Fibroblast of lung (primary cell): ENCODE measurements at regions not wholly inside any gene's neighbourhood (a gene's known extent, or its start where the extent isn't known, plus 50 kb on each side); places are given as distances from the start of the nearest gene placed in this dataset.

Source experiments
- CTCF ChIP-seq, 2 donors: IDR thresholded peaks in 1 of 2; conservative IDR thresholded peaks in 1 of 2; 1 replicate in 1 of 2; 2 replicates in 1 of 2; pipeline ENCODE4 v1.5.1; 2011 to 2012; ENCODE audit warnings: low read length in 2 of 2, control low read depth in 1 of 2, inconsistent platforms in 1 of 2, low read depth in 1 of 2, mild to moderate bottlenecking in 1 of 2
- EZH2 ChIP-seq: IDR thresholded peaks from 2 replicates; pipeline ENCODE4 v1.5.1; 2012; ENCODE audit warnings: low read length, control low read depth, mild to moderate bottlenecking; ENCODE audit errors: missing control alignments

DNA sequence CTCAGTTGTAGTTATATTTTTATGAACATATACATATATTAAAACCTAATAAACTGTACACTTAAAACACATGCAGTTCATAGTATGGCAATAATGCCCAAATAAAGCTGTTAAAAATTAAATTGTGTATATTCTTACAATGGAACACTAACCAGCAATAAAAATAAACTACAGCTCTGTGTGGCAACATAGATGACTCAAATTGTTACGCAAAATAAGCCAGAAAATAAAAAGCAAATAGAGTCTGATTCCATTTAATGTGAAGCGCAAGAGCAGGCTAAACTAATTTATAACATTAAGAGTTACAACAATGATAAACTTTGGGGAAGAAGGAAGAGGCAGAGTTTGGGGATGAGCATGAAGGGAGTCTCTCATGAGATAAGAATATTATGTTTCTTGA, 597.3 kb downstream of the TLE1 start:
- TF ChIP-seq CTCF (conservative IDR thresholded peaks at IDR 0.05 in 1 of 2, IDR thresholded peaks at IDR 0.05 in 1 of 2; ENCODE audit: low read depth in 1 of 2, low read length in 2 of 2): no peak
- TF ChIP-seq EZH2: no peak
